HL-60/S4 treated with phorbol 12-myristate 13-acetate at 8.2 ng/mL for 4 days and 3 days (cell line): ENCODE measurements at regions not wholly inside any gene's neighbourhood (a gene's known extent, or its start where the extent isn't known, plus 50 kb on each side); places are given as distances from the start of the nearest gene placed in this dataset.
"Not testable (repeated sequence)": the region's sequence is repeated elsewhere in the genome, so short reads cannot be mapped to it uniquely, and the experiment has no call there.

Experiments
- in situ Hi-C: fragments of 300-500 bp; cut with MboI; formaldehyde crosslinking; loops from 2 replicates; pipeline ENCODE4 v1.15.0; 2022; ENCODE audit warnings: low sequenced_read_pairs

- in situ Hi-C loops, result no loop called here
These were observed 327.3 kb upstream of the THBS1 start for GRCh38 chr15:39253552-39253951.

- in situ Hi-C loops, result no loop called here
These were observed 326.7 kb upstream of the THBS1 start for GRCh38 chr15:39254181-39254580.

- in situ Hi-C loops, result no loop called here
These were observed 325.1 kb upstream of the THBS1 start for GRCh38 chr15:39255760-39256159.

- in situ Hi-C loops, result no loop called here
These were observed 320.5 kb upstream of the THBS1 start for GRCh38 chr15:39260391-39260790.

- in situ Hi-C loops, result no loop called here
These were observed 320.1 kb upstream of the THBS1 start for GRCh38 chr15:39260791-39261190.

- in situ Hi-C loops, result not testable (repeated sequence)
These were observed 319.3 kb upstream of the THBS1 start for GRCh38 chr15:39261397-39262183.

GRCh38 chr15:39262995-39263772, 317.7 kb upstream of the THBS1 start:
- in situ Hi-C loops, result not testable (repeated sequence)

- in situ Hi-C loops, result no loop called here
These were observed 315.6 kb upstream of the THBS1 start for GRCh38 chr15:39265261-39265660.

GRCh38 chr15:39266890-39267289, 314.0 kb upstream of the THBS1 start:
- in situ Hi-C loops, result no loop called here

GRCh38 chr15:39267685-39268084, 313.2 kb upstream of the THBS1 start:
- in situ Hi-C loops, result no loop called here

- in situ Hi-C loops, result no loop called here
These were observed 311.5 kb upstream of the THBS1 start for GRCh38 chr15:39269352-39269751.

GRCh38 chr15:39269821-39270220, 311.1 kb upstream of the THBS1 start:
- in situ Hi-C loops, result no loop called here

- in situ Hi-C loops, result no loop called here
These were observed 310.5 kb upstream of the THBS1 start for GRCh38 chr15:39270221-39270855.

- in situ Hi-C loops, result no loop called here
These were observed 309.9 kb upstream of the THBS1 start for GRCh38 chr15:39270934-39271333.

GRCh38 chr15:39272901-39273300, 308.0 kb upstream of the THBS1 start:
- in situ Hi-C loops, result no loop called here

GRCh38 chr15:39273717-39274411, 307.0 kb upstream of the THBS1 start:
- in situ Hi-C loops, result no loop called here

- in situ Hi-C loops, result no loop called here
These were observed 305.8 kb upstream of the THBS1 start for GRCh38 chr15:39275066-39275465.

- in situ Hi-C loops, result no loop called here
These were observed 301.6 kb upstream of the THBS1 start for GRCh38 chr15:39279311-39279710.

GRCh38 chr15:39281094-39281493, 299.8 kb upstream of the THBS1 start:
- in situ Hi-C loops, result no loop called here

- in situ Hi-C loops, result no loop called here
These were observed 298.1 kb upstream of the THBS1 start for GRCh38 chr15:39282663-39283208.

- in situ Hi-C loops, result no loop called here
These were observed 297.3 kb upstream of the THBS1 start for GRCh38 chr15:39283531-39283930.
